Breast epithelium (tissue), 3 donors: ENCODE measurements at regions not wholly inside any gene's neighbourhood (a gene's known extent, or its start where the extent isn't known, plus 50 kb on each side); places are given as distances from the start of the nearest gene placed in this dataset.

Source experiments
- CTCF ChIP-seq, 3 donors: fragments of 450-650 bp; IDR thresholded peaks; one replicate each; pipeline ENCODE4 v1.5.1; 2016 to 2017; ENCODE audit warnings: antibody characterized with exemption in 3 of 3, mild to moderate bottlenecking in 3 of 3, moderate library complexity in 3 of 3
- POLR2A ChIP-seq: fragments of 450-650 bp; IDR thresholded peaks from one replicate; pipeline ENCODE4 v1.6.1; 2016; ENCODE audit warnings: antibody characterized with exemption, mild to moderate bottlenecking, moderate library complexity
- POLR2AphosphoS5 ChIP-seq, 3 donors: sonication (generic); formaldehyde crosslinking; IDR thresholded peaks; one replicate each; pipeline ENCODE4 v1.6.1; 2017; ENCODE audit warnings: antibody characterized with exemption in 3 of 3

GRCh38 chr2:57509189-57509588 is 537.4 kb upstream of the VRK2 start:
- TF ChIP-seq POLR2A (no peak), CTCF (IDR thresholded peaks at IDR 0.05) (no peak), POLR2AphosphoS5 (IDR thresholded peaks at IDR 0.05) (no peak)
